HG03066 (cell line): ENCODE measurements at regions not wholly inside any gene's neighbourhood (a gene's known extent, or its start where the extent isn't known, plus 50 kb on each side); places are given as distances from the start of the nearest gene placed in this dataset.
"Not testable (repeated sequence)": the region's sequence is repeated elsewhere in the genome, so short reads cannot be mapped to it uniquely, and the experiment has no call there.

ENCODE experiments used
- ATAC-seq: cut with Tn5 transposase; IDR thresholded peaks from one replicate; pipeline ENCODE4 v1.9.1; 2021; ENCODE audit warnings: low read depth; ENCODE audit not compliant: unreplicated experiment

DNA sequence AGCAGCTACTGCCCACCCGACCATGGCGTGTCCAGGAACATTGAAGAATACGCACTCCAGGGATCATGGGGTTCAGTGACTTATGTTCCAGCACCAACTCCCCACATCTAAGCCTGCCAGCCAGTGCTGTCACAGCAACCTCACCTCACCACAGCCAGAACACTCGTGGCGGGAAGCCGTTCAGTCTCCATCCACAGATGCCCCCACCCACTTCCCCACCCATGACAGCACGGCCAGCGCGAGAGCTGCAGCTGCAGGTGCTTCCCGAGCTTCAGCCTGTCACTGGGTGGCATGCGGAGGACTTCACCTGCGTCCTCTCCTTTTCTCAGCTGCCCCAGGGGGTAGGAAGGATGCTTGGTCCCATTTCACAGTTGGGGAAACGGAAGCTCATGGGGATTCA is 50.3 kb downstream of the RBFOX3 start:
- ATAC-seq: no peak

- no peak for ATAC-seq
These were observed 51.6 kb downstream of the RBFOX3 start for GRCh38 chr17:79559111-79559887.

- ATAC-seq: no peak
These were observed 52.6 kb downstream of the RBFOX3 start for GRCh38 chr17:79558091-79558900.

- no peak for ATAC-seq
These were observed 53.4 kb downstream of the RBFOX3 start for GRCh38 chr17:79557276-79558090.

DNA sequence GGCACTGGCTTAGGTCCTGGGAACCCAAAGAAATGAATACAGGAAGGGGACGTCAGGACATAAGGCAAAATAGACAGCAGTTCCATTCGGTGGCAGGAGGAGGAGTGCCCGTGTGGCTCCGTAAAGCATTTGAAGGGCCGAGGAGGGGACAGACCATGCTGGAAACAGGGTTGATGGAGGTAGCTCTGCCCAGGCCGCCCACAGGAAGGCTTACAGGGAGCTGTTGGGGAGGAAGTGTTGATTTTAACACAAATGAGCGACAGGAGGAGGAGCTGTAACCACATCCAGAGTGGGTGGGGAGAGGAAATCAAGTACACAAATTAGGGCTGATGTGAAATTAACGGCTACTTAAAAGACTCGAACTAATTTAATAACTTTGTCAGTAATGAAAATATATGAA is 54.6 kb downstream of the RBFOX3 start:
- ATAC-seq: no peak

DNA sequence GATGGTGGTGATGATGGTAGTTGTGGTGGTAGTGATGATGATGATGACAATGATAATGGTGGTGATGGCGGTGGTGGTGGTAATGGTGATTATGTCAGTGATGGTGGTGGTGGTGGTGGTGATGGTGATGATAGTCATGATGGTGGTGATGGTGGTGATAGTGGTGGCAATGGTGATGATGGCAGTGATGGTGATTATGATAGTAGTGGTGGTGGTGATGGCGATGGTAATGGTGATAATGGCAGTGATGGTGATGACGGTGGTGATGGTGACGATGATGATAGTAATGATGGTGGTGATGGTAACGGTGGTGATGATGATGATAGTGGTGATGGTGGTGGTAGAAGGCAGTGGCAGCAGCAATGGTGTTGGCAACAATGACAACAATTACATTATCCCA is 55.3 kb downstream of the RBFOX3 start:
- no peak for ATAC-seq

GRCh38 chr17:79554346-79554745 is 56.5 kb downstream of the RBFOX3 start:
- ATAC-seq: not testable (repeated sequence)

GRCh38 chr17:79552824-79553223 is 58.0 kb downstream of the RBFOX3 start:
- ATAC-seq: no peak

GRCh38 chr17:79552405-79552804 is 58.4 kb downstream of the RBFOX3 start:
- no peak for ATAC-seq

DNA sequence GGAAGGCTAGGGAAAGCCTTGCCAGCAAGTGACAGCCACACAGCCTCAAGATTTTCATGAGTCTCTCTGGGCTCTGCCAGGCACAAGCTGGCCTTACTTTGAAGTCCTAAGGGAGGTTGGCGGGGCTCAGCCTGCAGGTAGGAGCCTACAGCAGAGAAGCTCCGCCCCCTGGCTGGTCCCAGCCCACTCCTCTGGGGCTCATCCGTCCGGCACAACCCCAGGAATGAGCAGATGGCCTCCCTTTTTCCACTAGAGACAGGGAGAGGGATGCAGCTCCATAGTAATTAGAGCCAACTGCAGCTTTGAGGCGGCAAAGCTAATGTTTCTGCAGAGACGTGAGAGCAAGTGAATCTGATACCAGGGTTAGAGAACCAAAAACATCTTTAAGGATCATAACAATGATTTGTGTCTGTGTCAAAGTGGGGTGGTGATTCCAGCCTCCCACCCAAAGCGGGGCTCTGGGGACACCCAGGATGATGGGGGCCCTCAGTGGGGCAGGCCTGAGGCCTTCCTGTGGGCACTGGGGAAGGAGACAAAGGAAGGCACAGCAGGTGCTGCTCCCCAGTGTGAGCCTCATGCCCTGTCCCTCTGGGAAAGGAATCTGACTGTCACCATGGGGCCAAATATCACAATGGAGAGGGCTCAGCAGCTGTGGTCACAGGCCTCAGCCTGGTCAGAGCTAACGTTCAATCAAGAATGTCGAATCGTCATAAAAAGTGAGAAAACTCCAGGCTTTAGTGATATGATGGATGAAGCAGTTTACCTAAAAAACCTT is 61.5 kb downstream of the RBFOX3 start:
- ATAC-seq: no peak

- ATAC-seq: no peak
These were observed 62.7 kb downstream of the RBFOX3 start for GRCh38 chr17:79548116-79548515.

- ATAC-seq: no peak
These were observed 63.3 kb downstream of the RBFOX3 start for GRCh38 chr17:79547586-79547985.

- not testable (repeated sequence) for ATAC-seq
These were observed 63.7 kb downstream of the RBFOX3 start for GRCh38 chr17:79547171-79547570.

DNA sequence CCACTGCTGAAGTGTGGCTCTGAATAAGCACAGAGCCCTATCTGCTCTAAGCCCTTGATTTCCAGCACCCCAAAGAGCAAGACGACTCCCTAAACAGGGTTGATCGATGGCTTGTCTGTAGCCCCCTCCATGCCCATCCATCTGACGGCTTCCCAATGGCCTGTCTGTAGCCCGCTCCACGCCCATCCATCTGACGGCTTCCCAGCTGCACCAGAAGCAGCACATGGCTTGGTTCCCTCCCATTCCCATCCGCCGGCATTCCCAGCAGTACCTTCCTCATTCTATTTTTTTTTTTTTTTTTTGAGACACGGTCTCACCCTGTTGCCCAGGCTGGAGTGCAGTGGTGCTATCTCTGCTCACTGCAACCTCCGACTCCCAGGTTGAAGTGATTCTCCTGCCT is 64.5 kb downstream of the RBFOX3 start:
- no peak for ATAC-seq

- no peak for ATAC-seq
These were observed 65.4 kb downstream of the RBFOX3 start for GRCh38 chr17:79545251-79546005.

- no peak for ATAC-seq
These were observed 66.5 kb downstream of the RBFOX3 start for GRCh38 chr17:79544142-79544914.

GRCh38 chr17:79543531-79543930 is 67.3 kb downstream of the RBFOX3 start:
- no peak for ATAC-seq

- no peak for ATAC-seq
These were observed 68.1 kb downstream of the RBFOX3 start for GRCh38 chr17:79542718-79543117.
